ENCODE measurements at regions not wholly inside any gene's neighbourhood (a gene's known extent, or its start where the extent isn't known, plus 50 kb on each side); places are given as distances from the start of the nearest gene placed in this dataset.

DNA sequence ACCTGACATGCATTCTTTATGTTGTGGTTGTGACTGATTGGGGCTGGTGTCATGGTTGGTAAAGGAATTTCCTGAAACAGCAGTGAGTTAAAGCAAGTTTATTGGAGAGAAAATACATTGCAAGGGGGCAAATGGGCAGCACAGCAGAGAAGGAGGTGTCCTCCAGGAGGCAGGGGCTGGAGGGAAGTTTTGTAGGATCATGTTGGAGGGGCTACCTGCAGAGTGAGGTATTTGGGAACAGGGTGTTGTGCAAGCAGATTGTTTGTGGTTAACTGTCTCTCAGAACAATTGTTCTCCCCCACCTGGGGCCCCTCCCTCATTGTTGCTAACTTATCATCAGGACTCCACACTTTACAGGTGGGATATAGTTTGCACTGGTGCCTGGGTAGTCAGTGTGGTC is 196.0 kb downstream of the NSUN3 start:
- no peak for TF ChIP-seq CTCF (IDR thresholded peaks at IDR 0.05)
- TF ChIP-seq EZH2 (IDR thresholded peaks at IDR 0.05), result no peak
- no peak for TF ChIP-seq EZH2phosphoT487 (IDR thresholded peaks at IDR 0.05)

Measured in neural progenitor cell (in vitro differentiated cells).